ENCODE measurements at regions not wholly inside any gene's neighbourhood (a gene's known extent, or its start where the extent isn't known, plus 50 kb on each side); places are given as distances from the start of the nearest gene placed in this dataset.

DNA sequence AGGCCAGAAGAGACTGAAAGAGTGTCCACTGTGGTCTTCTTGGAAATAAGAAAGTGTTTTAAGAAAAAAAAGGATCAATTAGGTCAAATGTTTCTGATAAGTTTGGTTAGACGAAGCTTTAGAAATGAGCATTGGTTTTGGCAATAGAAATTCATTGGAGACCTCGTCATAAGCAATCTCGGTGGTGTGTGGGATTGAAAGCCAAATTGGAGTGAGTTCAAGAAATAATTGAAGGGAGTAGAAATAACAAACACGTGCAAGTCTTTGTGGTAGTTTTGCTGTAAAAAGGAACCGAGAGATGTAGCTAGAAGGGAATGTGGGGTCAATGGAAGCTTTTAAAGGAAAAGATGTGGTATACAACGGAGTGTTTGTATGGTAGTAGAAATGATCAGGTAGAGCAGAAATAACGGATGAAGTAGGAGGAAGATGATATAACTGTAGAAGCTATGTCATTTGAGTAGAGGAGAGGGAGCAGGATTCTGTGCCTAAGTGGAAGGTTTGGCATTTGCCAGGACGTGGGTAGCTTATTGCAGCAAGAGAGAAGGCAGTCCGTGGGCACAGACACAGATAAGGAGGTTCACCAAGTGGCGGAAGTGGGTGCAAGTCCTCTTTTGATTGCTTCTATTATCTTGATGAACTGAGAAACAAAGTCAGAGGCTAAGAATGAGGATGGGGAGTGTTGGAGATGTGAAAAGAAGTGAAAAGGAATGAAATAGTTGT lies 146.2 kb downstream of the DACT1 start:
- ATAC-seq = no peak

DNA sequence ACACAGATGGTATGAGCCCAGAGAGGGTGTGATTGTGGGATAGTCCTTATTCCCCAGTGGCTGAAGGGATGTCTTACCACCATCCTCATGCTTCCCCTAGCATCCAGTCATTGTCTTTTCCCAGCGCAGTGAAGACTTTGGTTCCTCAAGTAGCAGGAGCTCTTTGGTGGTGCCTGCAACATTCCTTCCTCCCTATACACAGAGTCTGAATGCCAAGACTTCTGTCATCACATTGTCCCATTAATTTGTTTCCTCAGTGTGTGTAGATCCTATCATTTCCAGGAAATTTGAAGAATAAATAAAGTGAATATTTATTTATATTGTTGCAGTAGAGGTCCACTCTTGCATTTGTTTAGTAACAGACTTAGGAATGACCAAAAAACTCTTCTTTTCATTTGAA lies 147.2 kb downstream of the DACT1 start:
- no peak for ATAC-seq

DNA sequence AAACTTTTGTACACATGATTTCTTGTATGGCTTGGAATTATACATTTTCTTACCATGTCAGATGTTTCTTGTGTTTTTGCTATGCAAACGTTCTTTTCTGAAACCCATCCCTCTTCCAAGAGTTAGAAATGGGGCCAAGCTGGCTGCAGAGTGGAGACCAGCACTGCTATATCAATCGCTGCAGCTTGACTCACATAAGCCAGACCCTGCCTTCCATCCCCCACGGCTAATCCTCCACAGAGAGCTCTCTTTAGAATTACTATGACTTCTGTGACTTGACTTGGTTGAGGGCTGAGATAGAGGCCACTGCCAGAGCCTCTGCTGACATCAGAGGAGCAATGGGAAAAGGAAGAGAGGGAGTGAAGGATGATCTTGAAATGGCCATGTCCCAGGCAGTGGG lies 147.9 kb downstream of the DACT1 start:
- no peak for ATAC-seq

DNA sequence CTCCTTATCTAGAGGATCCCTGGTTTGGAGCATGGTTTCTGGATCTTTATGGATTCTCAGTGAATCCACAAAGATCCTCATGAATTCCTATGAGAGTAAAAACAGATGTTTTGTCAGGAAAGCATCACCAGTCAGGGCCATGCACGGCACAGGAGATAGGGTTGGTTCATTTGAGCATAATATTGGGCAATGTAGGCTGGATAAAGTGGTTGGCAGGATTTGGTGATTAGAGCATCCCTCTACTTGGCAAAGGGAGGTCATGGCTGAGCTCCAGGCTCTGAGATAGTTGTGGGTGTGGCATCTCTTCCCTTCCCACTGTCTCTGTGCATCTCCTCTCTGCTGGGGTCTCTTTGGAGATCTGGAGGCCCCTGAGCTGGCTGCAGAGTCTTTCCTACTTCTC lies 149.8 kb downstream of the DACT1 start:
- no peak for ATAC-seq

DNA sequence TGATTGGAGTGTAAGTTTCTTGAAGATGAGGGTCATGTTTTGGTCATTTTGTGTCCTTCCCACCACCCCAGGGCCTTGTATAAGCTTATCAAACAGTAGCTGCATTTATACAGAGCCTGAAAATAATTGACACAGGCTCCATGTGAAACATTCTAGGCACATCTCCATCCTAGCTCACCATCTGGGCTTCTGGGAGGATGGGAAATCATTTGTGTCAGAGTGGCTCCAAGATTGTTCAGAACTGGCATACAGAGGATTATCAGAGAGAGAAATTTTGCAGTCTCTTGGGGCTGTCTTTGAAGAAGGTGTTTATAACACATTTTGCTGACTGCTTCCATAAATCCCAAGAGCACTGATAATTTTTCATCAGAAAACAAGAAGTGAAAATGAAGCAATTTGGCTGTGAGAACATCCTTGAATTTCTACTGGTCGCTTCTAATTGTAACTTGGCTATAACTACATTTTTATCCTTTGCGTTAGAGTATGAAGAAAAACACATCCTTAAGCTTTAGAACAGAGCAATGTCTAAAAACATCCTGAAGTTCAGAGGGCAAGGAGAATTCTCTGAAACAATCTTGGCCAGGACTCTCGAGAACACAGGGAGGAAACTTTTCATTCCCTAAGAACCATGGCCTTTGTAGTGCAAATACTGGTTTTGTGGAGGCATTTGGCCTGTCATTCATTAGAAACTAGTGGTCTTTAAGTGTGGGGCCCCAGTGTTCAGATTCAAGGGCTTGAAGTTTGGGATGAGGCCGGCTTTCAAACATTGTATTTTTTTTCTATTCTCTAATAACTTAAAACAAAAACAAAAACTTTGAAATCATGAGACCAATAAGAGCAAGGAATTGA lies 151.1 kb downstream of the DACT1 start:
- no peak for ATAC-seq

DNA sequence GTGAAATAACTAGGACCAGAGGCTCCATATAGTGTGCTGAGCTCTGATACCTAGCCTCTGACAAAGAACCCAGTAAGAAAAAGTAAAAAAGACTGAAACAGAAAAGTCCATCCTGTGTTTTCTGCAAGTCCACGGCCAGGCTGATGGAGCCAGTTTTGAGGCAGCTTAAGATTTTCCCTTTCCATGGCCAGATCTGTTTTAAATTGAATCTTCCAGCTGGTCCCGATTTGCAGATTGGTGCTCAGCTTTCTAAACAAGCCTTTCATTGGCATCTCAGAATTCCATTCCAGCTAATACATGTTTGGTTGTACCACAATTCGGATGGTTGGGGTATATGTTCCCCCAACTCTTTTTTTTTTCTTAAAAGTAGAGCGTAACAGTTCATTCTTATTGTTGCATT lies 152.0 kb downstream of the DACT1 start:
- no peak for ATAC-seq

DNA sequence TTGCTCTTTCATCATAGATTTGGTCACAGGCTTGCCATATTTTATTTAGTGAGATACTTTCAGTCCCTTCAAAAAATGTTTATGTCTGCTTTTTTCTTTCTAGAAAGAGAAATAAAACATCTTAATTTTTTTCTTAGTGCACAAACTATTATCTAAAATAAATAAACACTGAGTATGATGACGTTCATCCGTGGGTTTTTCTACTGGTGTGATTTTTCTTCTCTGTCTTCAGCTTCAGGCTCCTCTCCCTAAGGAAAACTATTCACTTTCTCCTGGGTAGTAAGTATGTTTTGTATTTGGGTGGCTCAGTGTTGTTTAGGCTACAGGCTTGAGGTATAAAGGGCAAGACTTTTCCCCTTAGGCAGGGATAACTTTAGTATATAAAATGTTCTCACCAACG lies 154.7 kb downstream of the DACT1 start:
- no peak for ATAC-seq

DNA sequence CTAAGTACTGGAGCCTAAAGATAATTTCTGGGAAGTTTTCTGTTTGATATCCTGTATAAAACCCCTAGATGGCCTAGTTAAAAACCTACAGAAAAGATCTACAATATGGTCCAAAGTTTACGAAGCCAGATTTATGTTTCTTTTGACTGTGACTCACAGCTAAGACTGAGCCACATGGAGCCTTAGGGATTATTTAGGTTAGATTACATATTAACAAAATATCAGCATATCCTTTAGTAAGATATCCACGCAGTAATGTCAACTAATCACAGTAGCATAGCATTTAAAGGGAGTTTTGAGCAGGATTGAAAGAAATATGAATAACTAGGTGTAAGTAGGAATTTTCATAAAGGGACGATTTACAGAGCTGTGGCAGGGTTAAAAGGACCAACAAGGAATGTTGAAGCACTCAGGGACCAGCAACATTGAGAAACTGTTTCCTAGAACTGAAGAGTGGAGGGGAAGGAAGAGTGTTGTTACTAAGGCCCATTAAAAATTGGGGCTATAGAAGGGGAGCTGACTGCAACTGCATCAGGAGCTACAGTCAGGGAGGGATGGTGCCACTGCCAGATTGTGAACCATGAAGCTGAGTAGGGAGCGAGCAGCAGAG lies 155.5 kb downstream of the DACT1 start:
- no peak for ATAC-seq

DNA sequence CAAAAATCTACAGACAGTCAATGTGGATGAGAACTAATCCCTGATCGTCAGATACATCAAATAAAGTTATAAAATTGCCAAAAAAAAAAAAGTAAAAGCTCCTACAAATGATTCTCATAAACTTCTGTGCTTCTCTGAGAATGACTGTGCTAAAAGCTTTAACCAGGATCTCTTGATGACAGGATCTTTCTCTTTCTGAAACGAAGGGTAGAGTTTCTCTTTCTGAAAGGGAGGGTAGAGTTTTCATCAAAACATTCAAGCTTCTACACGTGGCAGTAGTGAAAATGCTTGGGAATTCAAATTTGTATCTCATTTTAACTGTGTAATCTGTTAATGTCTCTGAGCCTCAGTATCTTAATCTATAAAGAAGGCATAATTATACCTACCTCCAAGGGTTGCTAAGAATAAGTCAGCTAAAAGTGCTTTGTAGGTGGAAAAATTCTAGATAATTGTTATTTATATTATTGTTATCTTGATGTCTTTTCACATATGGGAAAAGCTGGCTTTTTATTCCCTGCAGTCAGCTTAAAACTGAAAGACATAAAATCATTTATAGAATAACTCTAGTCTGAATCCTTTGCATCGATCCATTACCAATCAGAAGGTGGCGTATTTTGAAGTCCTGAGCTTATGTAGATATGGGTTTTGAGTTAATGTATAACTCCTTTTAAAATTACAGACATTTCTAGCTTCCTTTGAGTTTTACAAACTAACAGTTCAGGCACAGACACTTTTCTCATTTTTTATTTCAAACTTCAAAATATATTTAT lies 157.4 kb downstream of the DACT1 start:
- ATAC-seq = no peak

DNA sequence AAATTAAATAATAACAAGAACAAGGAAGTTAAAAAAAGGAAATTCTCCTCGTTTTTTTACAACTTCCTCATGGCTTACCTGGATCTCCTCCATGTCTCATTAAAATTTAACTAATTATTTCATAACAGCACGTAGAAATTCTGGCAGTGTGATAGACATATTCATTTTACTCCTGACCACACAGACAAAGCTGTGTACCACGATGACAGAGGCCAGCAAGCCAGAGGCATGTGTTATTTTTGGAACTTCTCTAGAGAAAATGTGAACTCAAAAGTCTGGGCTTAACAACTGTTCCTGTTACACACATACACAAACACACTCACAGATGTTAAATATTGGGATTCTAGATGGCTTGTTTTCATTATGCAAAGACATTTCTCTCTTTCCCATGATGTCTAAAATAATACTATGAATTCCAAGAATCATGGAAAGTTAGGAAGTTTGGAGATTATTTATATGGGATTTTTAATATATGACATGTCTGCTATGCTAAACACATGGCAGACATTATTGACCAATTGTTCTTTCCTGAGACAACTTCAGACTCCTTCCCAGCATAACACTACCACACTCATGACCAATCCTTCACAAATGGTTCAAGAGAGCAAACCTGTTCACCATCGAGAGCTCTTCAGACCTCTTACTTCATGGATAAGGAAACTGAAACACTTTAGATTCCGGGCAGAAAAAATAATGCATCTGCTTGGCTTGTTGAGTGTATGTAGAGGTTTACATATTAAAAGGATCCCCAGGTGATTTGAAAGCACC lies 158.7 kb downstream of the DACT1 start:
- no peak for ATAC-seq

DNA sequence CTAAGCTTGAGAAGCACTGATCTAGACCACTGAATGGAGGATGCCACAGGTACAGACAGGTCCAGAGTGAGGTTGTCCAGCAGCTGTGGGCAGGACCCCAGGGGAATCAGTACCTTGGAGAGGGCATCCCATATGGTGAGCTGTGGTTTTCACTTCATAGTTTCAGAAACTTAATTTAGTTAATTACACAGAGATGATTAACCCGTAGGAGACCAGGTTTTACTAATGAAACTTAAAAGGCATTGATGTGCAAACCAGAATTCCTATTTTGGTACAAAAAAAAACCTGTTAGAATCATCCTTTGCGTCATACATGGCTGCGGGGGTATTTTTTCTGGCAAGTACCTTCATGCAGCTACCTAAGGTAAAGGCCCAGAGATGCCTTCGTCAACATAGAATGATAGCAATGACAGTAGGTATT lies 159.3 kb downstream of the DACT1 start:
- no peak for ATAC-seq

DNA sequence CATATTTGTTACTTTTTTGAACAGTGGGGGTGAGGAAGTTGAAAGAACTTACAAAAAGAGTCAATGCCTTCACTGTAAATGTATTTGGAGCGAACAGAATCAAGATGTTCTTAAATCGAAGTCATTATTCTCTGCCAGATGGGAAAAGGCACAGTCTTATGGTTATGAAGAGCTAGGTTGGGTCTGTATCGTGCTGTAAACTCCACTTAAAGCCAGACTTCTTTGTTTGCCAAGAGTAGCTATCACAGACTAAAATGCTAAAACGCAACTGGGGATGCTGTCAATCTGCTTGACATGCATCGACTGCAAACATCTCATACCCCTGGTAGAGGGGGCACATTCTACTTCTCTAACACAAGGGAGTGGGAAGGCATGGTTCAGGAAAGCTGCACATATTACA lies 160.4 kb downstream of the DACT1 start:
- no peak for ATAC-seq

DNA sequence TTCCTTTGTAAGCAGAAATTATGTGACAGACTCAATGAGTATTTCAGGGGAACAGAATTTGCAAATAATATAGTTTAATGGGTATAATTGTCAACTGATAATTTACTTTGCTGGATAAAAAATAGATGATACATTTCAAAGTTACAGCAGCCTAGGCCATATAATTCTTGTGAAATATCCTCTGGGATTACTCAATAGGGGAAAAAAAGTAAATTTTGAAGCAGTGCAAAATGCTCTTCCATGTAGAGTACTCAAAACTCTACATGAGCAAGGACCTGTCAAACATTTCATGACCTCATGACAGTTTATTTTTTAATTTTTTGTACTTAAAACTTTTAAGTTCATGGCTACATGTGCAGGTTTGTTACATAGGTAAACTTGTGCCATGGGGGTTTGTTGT lies 163.3 kb downstream of the DACT1 start:
- ATAC-seq = no peak

DNA sequence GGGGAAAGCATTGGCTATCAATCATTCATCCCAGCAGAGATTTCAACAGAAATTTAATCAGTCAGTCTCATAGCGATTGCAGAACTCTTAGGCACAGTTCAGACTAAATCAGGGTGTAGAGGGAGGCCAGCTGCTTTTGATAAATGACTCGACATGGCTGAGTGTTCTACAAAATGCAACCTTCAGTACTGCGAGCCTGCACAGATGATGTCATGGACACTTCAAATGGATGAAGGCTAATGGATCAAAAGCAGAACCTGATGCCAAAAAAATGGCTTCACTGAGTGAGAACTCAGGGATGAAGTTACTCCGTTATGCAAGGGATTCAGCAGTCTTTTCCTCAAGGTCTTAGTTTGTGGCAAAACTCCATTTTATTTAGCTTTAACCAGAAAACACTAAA lies 167.3 kb downstream of the DACT1 start:
- no peak for ATAC-seq

DNA sequence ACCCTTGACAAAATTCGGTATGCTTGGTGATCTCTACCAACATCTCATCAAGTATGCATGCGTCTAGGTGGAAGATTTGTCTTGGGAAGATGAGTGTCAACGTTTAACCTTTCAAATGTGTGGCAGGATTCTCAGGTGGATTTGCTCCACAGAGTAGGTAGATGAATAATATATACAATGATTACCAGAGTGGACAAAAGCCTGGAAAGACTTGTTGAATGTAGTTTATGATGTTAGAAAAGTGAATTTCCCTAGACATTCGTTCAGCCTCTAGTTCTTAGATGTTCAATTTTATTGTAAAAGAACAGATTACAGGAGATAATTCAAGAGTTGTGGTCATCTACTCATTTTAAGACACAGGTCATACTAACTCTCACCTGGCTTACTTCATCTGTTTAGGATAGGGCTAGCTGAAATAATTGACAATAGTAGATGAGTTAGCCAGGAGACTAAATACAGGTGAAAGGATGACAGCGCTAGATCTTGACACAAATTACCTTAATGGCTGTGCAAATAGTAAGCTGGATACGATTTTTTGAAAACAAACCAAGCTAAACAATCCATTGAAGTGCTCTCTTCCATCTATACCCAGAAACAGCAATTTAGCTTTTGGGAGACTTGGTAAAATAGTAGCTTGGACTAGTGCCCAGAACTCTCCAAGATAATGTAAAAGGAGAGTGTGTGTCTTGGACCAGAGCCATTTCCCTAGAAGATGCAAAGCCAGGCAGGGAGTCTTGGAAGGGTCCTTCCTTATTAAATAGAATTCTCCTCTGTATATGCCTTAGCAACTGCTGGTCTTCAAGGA lies 168.0 kb downstream of the DACT1 start:
- no peak for ATAC-seq

DNA sequence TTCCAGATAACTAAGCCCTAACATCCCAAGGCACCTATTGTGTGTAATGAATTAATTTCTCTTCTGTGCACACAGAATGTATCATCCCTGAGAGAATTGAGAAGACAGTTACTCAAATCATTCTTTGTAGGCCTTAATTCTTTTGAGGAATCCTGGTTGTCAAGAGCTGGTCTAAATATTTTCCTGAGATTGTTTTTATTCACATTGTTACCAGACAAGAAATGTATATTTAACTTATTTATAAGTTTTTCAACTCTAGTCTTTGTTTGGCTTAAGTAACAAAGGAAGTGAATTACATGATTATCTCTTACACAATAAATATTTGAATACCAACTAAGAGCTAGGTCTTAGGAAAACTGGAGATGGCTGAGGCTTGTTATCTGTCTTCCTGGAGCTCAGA lies 169.4 kb downstream of the DACT1 start:
- ATAC-seq = no peak

DNA sequence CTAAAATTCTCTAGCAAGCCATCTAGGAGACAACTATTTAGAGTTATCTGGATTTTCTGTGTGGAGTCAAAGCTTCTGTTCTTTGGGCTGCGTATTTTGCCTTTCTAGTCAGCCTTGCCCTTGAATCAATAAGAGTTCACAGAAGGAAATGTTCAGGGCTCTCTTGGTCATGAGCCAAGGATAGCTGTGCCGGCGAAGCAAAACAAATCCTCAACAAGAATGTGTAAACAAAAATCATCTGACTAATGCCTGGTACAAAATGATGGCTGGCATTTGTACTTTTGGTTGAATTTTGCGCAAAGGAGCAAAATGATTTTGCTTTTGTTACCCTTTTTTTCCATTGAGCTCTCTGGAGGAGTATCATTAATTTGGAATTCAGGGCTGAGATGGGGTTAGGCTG lies 171.1 kb downstream of the DACT1 start:
- ATAC-seq = no peak

DNA sequence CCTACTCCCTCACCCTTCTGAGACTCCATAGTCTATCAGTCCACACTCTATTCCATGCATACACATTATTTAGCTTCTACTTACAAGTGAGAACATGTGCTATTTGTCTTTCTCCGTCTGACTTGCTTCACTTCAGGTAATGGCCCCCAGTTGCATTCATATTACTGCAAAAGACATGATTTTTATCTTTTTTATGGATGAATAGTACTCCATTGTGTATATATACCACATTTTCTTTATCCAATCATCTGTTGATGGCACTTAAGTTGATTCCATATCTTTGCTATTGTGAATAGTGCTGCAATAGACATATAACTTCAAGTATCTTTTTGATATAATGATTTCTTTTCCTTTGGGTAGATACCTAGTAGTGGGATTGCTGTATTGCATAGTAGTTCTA lies 171.8 kb downstream of the DACT1 start:
- ATAC-seq = no peak

DNA sequence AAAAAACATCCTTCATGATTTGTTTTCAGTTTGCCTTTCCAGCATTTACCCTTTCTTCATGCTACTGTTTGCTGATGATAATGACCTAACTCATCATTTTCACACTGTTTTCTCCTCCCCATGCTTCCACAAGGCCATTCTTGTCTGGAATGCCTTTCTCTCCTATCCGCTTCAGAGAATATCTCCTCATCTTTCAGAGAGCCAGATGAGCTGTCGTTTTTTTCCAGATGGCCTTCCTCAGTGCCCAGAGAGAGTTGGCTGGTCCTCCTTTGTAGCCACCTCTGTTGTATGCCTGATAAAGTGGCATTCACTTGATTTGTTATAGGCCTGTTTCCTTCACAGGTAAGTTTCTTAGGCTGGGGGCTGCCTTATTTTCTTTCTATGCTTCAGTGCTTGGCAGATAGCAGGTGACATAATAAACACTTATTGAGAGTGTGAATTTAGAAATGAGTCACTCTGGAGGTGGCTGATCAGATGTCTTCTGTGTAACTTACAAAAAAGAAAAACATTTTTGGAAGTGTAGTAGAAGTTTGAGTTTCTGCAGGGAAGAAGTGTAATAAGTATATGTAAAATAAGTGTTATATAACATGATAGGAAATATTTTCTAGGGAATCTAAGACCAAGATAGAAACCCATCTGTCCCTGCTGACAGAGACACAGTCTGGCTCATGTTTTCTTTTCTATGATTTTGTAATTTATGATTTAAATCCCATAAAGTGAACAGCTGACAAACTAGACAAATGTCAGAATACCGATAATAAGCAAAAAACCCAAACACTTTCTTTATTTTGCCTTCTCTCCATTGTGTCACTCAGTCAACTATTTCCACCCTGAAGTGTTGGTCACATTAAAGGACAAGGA lies 174.5 kb downstream of the DACT1 start:
- no peak for ATAC-seq

DNA sequence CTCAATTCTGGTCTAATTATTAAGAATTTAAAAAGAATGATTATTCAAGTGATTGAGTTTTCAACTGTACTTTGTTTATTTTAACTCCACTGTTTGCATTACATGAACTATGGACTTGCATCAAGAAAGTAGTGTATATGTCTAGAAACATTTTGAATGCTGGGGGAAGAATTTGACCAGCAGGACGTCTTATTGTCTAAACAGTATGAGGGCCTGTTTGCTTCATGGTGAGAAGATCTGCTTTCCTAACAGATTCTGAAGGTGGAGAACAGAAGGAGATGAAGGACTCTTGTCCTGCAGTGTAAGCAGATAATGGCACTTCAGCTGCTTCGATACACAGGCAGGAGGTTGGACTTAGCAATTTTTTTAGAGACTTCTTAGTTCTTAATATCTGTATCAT lies 176.0 kb downstream of the DACT1 start:
- no peak for ATAC-seq

DNA sequence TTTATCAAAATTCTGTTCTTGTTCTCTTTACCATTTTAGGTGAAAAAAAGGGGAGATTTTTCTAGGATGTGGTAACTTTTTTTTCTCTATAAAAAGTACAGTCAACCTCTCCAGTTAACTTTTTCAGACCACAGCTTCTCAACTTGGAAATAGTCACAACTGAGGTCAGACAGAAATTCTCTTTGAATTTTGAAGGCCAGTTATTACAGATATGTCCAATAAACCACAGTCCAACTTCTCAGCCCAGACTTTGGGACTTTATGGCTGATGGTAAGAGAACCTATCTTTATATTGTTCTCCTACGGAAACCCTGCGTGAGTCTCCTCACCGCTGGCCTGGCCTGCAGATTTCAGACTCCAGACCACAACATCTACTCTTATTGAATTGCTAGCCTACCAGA lies 176.7 kb downstream of the DACT1 start:
- ATAC-seq = no peak
